Neural cell (in vitro differentiated cells): ENCODE measurements at regions not wholly inside any gene's neighbourhood (a gene's known extent, or its start where the extent isn't known, plus 50 kb on each side); places are given as distances from the start of the nearest gene placed in this dataset.

Source experiments
- EP300 ChIP-seq: fragments of 450-650 bp; conservative IDR thresholded peaks from 2 replicates; pipeline ENCODE4 v1.6.1; 2014; ENCODE audit warnings: antibody characterized with exemption, mild to moderate bottlenecking, moderate library complexity; ENCODE audit not compliant: poor library complexity, severe bottlenecking
- EZH2 ChIP-seq: fragments of 200-600, 300-800 bp; shearing (Covaris generic), sonication (generic); IDR thresholded peaks from 2 replicates; pipeline ENCODE4 v1.6.1; 2014; ENCODE audit warnings: antibody characterized with exemption, low read length, borderline replicate concordance, mild to moderate bottlenecking; ENCODE audit not compliant: insufficient read depth, poor library complexity, severe bottlenecking
- POLR2AphosphoS5 ChIP-seq: IDR thresholded peaks from 2 replicates; pipeline ENCODE4 v1.6.1; 2012
- RAD21 ChIP-seq: fragments of 450-650 bp; conservative IDR thresholded peaks from 2 replicates; pipeline ENCODE4 v1.6.1; 2014; ENCODE audit warnings: antibody characterized with exemption, mild to moderate bottlenecking, moderate library complexity
- REST ChIP-seq: IDR thresholded peaks from 2 replicates; pipeline ENCODE4 v1.6.1; 2012; ENCODE audit warnings: borderline replicate concordance
- SMC3 ChIP-seq: fragments of 450-650 bp; conservative IDR thresholded peaks from 2 replicates; pipeline ENCODE4 v1.6.1; 2014; ENCODE audit warnings: antibody characterized with exemption, mild to moderate bottlenecking, moderate library complexity; ENCODE audit not compliant: poor library complexity
- TAF1 ChIP-seq: IDR thresholded peaks from 2 replicates; pipeline ENCODE4 v1.6.1; 2012; ENCODE audit warnings: low read depth
- TF ChIP-seq, protein P1 (sequence below): fragments of 450-650 bp; IDR thresholded peaks from 2 replicates; pipeline ENCODE4 v1.5.1; 2014; ENCODE audit warnings: antibody characterized with exemption, mild to moderate bottlenecking, moderate library complexity; ENCODE audit not compliant: poor library complexity, severe bottlenecking

GRCh38 chr4:180225977-180226376 is 2017.2 kb upstream of the TENM3 start:
- TF ChIP-seq RAD21, result no peak
- TF ChIP-seq, protein P1, sequence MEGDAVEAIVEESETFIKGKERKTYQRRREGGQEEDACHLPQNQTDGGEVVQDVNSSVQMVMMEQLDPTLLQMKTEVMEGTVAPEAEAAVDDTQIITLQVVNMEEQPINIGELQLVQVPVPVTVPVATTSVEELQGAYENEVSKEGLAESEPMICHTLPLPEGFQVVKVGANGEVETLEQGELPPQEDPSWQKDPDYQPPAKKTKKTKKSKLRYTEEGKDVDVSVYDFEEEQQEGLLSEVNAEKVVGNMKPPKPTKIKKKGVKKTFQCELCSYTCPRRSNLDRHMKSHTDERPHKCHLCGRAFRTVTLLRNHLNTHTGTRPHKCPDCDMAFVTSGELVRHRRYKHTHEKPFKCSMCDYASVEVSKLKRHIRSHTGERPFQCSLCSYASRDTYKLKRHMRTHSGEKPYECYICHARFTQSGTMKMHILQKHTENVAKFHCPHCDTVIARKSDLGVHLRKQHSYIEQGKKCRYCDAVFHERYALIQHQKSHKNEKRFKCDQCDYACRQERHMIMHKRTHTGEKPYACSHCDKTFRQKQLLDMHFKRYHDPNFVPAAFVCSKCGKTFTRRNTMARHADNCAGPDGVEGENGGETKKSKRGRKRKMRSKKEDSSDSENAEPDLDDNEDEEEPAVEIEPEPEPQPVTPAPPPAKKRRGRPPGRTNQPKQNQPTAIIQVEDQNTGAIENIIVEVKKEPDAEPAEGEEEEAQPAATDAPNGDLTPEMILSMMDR, result no peak
- TF ChIP-seq REST, result no peak
- no peak for TF ChIP-seq EZH2
- TF ChIP-seq SMC3, result no peak
- TF ChIP-seq POLR2AphosphoS5, result no peak
- no peak for TF ChIP-seq EP300
- TF ChIP-seq TAF1, result no peak
